NCI-H1930 (cell line): ENCODE measurements at regions not wholly inside any gene's neighbourhood (a gene's known extent, or its start where the extent isn't known, plus 50 kb on each side); places are given as distances from the start of the nearest gene placed in this dataset.
"Not testable (repeated sequence)": the region's sequence is repeated elsewhere in the genome, so short reads cannot be mapped to it uniquely, and the experiment has no call there.

ENCODE experiments used
- DNase-seq, 2 experiments: peaks; one replicate each; lab custom pipeline; 2025; lab: John Stamatoyannopoulos, UW

- no peak for DNase-seq
Measured at GRCh38 chr5:87529486-87530076, 116.9 kb upstream of the CCNH start.

DNA sequence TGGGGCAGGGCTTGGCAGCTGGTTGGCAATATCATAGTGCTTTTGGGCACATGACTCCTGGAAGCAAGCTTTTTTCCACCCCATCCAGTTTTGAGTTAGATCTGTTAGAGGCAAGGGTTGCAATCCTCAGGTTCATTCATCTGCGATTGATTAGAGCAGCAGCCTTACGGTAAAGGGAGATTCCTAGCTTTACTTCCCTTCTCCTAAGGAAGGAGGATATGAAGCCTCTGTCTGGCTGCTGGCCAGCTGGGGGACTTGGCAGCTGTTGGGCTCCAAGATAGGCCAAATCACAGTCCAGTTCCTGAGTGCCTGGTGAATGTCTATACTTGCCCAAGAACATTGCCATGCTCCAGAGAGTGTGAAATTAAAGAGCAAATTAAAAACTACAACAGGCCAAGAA, 113.4 kb upstream of the CCNH start:
- no peak for DNase-seq

- DNase-seq = no peak
Measured at GRCh38 chr5:87524217-87524616, 111.5 kb upstream of the CCNH start.

DNA sequence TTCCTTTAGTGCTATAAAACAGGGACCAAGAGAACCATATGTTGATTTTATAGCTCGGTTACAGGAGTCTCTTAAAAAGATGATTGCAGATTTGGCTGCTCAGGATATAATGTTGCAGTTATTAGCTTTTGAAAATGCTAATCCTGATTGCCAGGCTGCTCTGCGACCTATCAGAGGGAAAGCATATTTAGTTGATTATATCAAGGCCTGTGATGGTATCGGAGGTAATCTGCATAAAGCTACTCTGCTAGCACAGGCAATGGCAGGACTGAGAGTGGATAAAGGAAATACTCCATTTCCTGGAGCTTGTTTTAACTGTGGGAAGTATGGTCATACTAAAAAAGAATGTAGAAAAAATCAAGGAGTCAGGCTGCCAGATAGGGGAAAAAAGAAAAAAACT, 99.0 kb upstream of the CCNH start:
- not testable (repeated sequence) for DNase-seq

- DNase-seq = no peak
Measured at GRCh38 chr5:87503004-87503403, 90.3 kb upstream of the CCNH start.

GRCh38 chr5:87499478-87500410, 87.0 kb upstream of the CCNH start:
- DNase-seq = no peak
